Loucy (cell line): ENCODE measurements at regions not wholly inside any gene's neighbourhood (a gene's known extent, or its start where the extent isn't known, plus 50 kb on each side); places are given as distances from the start of the nearest gene placed in this dataset.

Experiments
- EZH2phosphoT487 ChIP-seq: fragments of 200-600 bp; IDR thresholded peaks from 2 replicates; pipeline ENCODE4 v1.6.1; 2018; ENCODE audit warnings: antibody characterized with exemption, mild to moderate bottlenecking, moderate library complexity, borderline replicate concordance
- TF ChIP-seq, protein P1 (sequence below): fragments of 200-600 bp; sonication (generic); conservative IDR thresholded peaks from 2 replicates; pipeline ENCODE4 v1.5.1; 2014; ENCODE audit warnings: mild to moderate bottlenecking, antibody characterized with exemption, low read length

DNA sequence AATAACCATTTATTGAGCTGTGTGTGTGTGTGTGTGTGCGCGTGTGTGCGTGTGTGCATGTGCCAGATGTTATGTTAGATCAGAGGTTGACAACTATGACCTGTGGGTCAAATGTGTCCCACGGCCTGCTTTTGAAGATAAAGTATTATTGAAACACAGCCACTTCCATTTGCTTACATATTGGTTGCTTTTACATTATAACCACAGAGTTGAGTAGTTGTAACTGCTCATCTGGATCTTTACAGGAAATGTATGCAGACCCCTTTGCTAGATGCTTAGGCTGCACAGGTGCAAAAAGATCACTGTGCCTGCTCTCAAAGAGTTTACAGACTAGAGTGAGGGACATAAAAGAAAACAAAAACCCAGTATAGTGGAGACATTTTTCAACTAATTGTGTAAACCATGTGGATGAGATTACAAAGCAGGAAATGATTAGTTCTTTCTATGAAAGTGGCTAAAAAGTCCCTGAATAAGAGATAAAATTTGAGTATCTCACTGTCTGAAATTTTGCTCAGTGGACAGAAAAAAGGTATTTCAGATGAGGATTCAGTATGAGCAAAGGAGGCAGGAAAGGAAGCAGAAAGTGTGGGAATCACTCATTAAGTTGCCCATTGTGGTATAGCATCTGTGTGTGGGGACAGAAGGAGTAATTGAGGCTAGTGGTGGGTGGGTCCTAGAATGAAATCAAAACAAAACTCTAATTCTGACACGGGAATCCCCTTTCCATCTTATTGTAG is 188.4 kb downstream of the PAH start:
- TF ChIP-seq EZH2phosphoT487 = no peak
- TF ChIP-seq, protein P1, sequence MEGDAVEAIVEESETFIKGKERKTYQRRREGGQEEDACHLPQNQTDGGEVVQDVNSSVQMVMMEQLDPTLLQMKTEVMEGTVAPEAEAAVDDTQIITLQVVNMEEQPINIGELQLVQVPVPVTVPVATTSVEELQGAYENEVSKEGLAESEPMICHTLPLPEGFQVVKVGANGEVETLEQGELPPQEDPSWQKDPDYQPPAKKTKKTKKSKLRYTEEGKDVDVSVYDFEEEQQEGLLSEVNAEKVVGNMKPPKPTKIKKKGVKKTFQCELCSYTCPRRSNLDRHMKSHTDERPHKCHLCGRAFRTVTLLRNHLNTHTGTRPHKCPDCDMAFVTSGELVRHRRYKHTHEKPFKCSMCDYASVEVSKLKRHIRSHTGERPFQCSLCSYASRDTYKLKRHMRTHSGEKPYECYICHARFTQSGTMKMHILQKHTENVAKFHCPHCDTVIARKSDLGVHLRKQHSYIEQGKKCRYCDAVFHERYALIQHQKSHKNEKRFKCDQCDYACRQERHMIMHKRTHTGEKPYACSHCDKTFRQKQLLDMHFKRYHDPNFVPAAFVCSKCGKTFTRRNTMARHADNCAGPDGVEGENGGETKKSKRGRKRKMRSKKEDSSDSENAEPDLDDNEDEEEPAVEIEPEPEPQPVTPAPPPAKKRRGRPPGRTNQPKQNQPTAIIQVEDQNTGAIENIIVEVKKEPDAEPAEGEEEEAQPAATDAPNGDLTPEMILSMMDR = no peak
